Activated T-helper 1 cell treated with Interleukin-2 at 50 U/mL for 16 hours (primary cell): ENCODE measurements at regions not wholly inside any gene's neighbourhood (a gene's known extent, or its start where the extent isn't known, plus 50 kb on each side); places are given as distances from the start of the nearest gene placed in this dataset.

Experiments
- DNase-seq: peaks from one replicate; pipeline ENCODE4 v3.0.0-alpha.2; 2020; ENCODE audit warnings: low read depth

DNA sequence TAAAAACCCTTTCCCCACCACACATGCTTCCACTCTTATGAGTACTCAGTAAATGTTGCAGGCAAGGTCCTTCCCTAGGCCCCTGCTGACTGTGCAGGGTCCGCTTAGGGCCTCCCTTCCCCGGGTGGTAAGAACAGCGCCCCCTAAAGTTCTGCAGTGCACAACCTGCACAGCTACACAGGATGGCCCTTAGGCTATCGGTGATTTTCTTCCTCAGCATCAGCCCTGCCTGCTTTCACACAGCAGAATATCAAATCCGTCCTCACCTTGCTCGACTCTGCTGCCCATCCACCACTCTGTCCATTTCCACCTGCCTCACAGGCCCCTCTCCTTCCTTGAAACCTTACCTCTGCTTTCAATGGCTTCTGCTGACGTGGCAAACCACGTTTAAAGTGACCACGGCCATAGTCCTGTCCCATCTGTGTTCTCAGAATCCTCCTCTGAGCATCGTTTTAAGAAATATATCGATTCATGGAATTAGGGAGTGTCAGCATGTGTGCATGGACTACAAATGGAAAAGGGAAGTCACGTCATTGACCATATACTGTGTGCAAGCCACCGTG is 51.4 kb upstream of the TMEM132E start:
- no peak for DNase-seq

DNA sequence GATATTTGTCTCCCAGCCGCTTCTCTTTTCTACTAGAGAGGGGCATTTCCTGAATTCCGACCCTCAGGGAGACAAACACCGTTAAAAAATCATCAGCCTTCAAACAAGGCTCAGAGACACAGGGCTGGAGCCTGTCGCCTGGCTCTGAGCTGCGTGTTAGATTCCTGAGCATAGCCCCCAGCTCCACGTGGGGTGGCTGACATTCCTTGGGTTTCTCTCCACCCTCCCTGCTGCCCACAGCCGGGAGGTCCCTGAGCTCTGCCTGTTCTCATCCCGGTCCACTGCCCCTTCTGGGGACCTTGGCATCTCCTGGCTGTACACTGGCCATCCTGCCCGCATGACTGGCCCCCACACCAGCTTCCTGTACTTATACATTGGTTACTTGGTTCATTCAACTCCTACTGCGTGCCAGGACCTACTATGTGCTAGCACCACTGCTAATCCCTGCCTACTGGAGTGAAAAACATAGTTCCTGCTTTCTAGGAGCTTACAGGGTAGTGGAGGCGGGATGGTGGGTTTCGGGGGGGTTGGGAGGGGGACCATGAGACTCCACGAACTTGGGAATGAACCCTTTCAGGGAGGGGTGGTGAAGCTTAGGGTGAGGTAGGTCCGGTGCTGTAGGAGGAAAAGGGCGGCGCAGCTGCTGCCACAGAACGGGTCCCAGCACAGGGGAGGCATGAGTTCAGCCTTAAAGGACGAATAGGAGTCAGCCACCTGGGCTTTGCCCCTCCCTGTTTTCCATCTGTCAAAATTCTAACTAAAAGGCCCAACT is 52.1 kb upstream of the TMEM132E start:
- DNase-seq, result no peak

DNA sequence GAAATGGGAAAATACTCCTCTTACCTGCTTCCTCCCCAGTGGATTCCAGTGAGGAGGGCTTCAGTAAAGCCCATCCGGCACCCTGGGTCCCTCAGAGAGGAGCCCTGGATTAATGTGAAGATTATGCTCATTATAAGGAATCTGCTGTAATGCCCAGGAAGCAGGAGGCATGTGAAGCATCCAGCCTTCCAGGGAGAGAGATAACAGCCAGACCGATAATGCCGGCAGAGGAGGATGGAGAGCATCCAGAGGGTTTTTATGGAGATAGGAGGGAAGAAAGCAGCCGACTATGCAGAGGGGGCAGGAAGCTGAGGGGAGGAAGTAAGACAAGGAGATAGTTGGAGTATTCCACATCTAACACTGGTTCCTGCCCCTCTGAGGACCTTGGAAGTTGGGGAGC is 53.7 kb upstream of the TMEM132E start:
- DNase-seq, result no peak

DNA sequence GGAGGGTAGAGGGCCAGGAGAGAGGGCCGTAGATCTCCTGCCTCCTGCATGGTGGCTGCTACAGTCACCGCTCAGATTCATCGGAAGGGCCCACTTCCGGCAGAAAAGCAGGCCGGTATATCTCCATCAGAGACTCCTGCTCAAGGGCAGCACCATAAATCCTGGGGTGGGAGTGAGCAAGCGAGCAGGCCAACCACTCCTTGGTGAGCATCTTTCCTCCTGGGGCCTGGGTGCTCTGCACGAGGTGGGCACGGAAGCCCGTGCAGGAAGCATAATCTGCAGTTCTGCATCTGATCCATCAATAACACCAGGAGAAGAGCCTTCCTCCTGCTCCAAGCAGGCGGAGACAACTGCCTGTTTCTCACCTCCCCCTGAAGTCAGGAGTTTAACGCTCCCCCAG is 57.4 kb upstream of the TMEM132E start:
- DNase-seq, result no peak

DNA sequence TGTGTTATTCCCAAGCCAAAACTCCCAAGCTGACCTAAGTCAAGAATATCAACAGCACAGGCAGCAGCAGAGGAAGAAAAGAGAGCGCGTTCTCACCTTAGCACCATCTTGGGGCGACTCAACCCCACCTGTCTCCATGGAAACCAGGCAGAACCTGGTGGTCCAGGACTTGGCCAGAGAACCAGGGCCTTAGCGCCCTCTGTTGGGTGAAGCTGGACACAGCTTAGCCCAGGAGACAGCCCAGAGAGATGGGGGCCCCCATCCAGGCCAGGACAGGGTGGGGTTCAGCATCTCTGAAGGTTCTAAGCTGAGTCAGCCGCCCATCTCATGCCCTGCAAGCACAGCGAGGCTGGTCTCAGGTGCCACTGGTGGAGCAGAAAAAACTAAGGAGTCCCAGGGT is 60.1 kb upstream of the TMEM132E start:
- no peak for DNase-seq

DNA sequence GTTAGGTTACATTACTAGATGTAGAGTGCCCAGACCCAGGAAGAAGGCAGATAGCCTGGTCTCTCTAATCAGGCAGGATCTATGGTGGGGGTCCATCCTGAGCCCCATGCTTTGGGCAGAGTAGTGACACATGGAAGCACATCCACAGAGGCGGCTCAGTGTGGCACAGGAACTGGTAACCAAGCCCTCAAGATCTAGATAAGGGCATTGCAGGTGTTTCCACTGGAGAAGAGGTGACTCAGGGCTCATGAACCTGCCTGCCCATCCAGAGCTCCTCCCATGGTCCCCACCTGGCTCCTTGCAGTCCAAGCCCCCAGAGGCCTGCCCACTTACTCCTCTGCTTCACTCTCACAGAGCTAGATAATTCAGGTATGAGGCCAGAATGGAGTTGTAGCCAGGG is 62.0 kb upstream of the TMEM132E start:
- DNase-seq, result no peak

DNA sequence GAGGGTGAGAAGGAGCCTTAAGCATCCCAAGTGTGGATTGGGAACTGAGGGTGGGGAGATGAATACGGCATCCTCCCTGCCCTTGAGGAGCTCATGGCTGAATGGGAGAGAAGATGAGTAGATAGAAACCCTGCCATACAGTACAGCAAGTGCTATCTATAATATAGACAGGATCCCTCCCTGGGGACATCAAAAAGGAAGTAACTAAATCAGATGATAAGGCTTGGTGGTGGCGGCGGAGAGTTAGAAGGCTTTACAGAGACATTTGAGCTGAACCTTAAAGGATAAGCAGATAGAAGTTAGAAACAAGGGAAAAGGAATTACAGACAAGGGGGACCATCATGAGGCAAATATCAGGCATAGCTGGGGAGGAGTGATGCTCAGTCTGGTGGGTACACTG is 67.5 kb upstream of the TMEM132E start:
- no peak for DNase-seq

DNA sequence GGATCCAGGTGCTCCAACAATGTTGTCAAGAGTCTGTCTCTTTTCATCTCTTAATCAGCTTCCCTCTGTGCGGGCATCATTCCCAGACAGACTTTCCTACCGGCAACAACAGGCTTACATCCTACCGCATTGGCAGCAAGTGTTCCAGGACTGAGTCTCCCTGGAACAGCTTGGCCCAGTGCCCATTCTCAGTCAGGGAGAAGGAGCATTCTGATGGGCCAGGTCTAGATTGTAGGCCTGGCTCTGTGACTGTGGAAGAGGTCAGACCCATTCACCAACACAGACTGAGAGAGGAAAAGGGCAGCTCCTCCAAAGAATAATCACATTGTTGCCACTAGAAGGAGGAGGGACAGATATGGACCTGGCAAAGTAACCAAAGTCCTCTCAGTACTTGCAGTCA is 68.1 kb upstream of the TMEM132E start:
- DNase-seq, result no peak

DNA sequence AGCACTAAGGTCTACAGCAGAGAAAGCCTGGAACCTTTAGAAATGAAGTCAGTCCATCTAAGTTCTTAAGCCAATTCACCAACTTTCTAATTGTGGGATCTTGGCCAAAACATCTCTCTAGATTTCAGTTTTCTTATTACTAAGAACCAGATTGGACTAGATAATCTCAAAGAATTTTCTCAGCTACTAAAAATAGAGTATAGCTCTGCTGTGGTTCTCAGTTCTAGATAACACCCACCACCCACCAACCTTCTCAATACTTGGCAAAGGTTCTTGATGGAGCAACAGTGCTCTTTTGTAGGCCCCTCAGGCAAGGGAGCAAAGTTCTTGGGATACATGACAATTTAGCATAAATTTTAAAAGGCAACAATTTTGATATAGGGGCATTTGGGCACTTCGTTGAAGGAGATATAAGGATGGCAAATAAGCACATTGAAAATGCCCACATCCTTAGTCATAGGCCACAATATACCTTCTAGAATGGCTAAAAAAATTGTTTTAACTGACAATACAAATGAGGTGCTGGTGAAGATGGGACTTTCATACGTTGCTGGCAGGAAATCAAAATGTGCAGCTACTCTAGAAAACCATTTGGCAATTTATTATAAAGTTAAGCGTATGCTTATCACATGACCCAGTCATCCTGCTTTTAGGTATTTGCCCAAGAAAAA is 74.4 kb upstream of the TMEM132E start:
- DNase-seq, result no peak

DNA sequence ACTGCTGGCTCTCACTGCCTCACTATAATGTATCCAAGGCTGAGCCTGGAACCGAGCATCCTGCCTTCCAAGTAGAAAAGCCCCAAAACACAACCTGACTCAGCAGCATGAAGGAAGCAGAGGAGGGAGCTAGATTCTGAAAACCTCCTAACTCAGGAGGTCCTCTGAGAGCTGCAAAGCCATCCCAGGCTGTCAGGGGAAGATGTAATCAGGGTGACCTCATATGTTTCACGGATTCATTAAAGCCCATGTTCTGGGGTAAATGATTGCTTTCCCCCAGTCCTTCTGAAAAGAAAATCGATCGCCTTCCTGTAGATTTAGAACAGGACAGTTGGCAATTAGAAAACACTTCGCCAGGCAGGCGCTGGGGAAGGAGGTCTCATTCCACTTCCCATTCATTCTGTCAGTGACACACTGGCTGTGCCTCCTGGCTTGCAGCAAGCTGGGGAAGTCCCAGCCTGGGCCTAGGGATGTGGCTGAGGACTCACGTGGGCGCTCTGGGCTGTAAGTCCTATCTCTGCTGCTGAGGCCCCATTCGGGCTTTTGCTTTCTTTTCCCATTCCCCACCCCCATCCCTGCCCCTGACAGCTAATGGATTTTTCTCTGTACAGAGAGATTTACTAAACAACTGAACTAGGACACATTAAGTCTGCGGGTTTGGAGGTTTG is 75.7 kb upstream of the TMEM132E start:
- DNase-seq, result no peak

DNA sequence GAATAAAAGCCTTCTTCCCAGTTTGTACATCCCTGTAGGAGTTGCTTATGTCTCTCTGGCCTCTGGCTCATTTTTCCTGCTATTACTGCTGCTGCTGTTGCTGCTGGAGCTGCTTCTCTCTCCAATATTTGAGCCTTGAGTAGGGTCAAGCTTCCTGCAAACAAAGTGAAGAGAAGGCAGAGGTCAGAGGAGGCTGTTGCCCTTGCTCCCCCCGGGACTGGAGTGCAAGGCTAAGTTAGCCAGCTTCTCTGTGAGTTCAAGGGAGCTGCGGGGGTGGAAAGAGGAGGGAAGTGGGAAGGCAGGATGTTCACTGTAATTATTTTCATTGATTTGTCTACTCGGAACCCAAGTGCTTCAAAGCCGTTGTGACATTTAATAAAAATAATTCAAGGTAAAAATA is 77.0 kb upstream of the TMEM132E start:
- no peak for DNase-seq

DNA sequence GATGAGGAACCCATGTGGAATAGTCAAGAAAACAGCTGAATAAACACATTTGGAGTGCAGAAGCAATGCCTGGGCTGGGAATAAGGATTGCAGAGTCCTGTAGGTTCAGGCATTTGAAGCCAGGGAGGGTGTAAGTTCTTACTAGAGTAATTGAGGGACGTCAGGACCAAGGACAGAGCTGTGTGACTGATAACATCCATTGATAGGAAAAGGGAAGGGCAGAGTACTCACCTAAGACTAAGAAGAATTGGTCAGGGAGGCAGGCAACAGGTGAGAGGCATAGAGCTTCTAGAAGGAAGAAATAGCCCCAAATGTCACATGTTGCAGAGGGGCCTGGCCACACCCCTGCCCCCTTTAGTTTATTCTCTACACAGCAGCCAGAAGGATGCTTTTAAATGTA is 79.8 kb upstream of the TMEM132E start:
- DNase-seq, result no peak

DNA sequence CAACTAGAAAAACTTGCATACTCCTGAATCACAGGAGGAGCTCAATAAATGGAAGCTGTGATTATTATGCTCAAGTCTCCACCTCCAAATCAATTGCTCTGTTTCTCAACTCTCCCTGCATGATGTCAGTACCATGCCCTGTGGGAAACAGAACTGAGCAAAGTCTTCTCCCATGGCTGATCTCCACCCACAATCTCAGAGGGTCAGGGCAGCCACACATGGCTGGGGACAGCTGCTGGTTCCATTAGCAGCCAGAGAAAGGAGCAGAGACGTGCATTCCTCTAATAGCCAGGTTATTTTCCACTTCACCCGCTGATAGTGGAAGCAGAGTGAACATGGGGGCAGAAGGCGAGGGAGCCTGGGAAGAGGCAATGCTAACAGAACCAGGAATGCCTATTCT is 85.5 kb upstream of the TMEM132E start:
- no peak for DNase-seq

DNA sequence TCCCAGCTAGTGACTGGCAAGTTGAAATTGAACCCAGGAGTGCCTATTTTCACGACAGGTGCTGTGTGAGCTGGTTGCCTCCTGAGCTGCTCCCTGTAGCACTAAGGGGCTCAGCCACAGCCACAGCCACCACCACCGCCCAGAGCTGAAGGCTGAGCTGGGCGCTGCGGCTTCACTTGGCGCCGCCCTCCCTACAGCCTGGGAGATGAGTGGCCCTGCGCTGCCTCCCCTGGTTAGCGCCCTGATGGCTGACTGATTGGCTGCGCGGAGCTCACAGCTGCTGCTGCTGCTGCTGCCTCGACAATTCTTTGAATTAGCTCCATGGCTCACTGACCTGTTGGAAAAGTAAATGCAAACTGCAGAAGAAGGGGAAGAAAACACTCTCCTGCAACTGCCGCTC is 91.8 kb upstream of the TMEM132E start:
- DNase-seq, result no peak

DNA sequence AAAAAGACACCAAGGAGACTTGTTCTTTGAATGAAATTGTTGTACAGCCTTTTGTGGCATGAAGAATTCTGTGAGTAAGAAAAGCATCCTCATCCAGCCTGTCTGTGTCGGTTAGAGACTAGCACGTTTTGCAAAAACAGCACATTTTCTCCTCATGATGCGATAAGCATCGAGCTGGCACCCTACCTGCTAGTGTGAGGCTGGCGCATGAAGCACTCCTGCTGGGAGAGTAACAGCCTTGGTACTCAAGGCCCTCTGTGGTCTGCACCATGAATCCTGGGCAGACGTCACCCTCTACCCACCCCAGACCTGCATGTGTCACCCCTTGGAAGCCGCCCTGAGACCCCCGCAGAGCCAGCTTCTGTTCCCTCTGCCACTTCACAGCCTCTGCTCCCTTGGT is 92.6 kb upstream of the TMEM132E start:
- no peak for DNase-seq

DNA sequence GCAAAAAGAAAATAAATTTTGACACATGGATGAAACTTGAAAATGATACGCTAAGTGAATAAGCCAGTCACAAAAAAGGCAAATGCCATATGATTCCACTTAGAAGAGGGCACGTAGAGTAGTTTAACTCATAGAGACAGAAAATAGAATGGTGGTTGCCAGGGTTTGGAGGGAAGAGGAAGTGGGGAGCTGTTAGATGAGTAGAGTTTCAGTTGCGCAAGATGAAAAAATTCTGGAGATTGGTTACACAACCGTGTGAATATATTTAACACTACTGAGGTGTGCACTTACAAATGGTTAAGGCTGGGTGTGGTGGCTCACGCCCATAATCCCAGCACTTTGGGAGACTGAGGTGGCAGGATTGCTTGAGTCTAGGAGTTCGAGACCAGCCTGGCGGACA is 93.4 kb upstream of the TMEM132E start:
- DNase-seq, result no peak

DNA sequence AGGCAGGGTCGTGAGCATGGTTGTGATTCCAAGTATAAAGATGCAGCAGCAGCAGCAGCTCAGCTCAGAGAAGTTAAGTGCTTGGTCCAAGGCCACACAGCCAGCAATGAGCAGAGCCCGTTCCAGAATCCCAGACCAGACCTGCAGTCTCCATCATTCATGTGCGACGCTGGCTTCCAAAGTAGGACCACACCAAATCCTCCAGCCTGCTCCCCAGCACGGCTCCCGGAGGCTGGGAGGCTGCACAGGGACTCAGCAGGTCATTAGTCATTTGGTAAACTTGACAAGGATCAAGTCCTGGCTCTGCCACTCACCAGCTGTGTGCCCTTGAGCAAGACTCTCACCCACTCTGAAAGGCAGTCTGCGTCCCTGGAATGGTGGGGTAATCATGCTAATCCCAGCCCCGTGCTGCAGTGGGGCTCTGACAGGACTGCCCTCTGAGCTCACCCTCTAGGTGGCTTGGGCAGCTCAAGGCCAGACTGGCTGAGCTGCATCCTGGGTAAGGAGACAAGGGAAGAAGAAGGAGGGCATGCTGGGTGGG is 95.1 kb upstream of the TMEM132E start:
- DNase-seq, result no peak

DNA sequence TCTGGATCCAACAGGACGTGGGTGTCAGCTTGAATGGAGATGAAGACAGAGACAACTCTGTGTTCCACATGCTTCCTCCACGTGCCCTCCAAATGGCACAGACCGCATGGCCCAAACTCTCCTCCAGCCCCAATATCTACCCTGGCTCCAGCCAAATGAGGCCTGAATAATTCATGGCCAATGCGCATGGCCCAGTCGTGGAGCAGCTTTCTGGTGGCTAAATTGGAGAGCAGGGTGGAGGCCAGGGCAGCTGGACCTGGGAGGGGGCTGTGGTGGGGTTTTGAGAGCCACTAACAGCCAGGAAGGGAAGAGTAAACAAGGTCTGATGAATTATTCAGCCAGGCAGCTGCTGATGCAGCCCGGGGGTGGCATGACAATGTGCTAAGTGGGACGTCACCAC is 96.7 kb upstream of the TMEM132E start:
- DNase-seq, result no peak

DNA sequence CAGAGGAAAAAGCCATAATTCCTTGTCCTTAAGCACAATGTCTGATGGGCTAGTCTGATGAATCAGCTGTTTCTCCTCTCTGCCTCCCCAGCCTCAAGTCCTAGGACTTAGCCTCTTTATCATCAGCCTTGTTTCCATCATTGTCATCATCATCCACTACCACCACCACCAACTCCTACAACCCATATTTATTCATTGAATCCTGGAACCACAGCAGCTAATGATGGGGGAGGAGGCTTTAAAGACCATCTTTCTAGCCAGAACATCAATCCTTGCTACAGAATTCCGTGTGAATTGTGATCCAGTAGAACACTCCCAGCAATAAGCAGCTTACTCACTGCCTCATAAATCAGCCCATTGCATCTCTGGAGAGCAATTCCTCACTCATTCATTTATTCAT is 97.6 kb upstream of the TMEM132E start:
- no peak for DNase-seq

DNA sequence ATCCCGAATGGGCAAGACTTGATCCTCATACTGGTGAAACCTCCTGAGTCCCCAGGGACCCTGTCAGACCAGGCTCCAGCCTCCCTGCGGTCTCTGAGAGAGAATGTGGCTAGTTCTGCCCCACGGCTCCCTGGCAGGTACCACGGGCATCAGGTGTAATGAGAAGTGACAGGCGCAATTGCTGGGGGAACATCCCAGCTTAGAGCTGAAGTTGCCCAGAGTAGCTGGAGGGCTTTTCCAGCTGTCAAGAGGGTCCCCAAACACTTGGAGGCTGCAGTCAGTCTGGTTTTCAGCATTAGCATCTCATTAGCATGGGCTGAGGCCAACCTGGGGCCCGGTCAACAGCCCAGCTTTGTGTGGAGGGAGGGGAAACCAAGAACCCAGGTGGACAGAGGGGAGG is 100.0 kb upstream of the TMEM132E start:
- DNase-seq, result no peak

DNA sequence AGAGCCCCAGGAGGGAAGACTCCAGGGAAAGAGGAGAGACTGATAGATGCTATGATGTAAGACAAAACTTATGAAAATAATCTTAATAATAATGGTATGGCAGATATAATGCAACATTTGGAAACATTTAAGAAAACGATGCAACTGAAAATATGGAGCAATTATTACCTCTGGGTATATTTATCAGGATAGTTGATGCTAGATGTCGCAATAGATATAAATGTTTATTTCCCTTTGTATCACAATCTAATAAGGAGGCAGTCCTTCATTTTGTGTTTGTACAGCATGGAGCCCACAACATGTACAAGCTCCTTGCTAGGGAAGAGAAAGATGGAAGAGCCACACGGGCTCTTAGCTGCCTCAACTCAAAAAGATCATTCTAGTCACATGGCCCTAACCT is 101.1 kb upstream of the TMEM132E start:
- no peak for DNase-seq

DNA sequence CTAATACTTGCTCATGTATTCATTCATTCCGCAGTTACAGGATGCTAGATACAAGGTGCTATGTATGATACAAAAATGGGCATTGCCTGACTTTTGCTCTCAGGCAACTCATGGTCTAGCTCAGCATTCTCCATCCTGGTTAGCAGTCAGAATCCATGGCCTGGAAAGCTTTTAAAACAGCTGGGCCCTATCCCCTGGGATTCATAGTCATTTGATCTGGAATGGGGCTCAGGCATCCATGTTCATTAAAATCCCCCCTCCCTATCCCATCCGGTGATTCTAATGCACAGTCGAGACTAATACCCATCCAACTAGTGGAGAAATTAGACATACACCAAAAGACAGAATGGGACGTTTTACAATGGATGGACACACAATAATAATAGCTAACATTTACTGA is 104.1 kb upstream of the TMEM132E start:
- no peak for DNase-seq

DNA sequence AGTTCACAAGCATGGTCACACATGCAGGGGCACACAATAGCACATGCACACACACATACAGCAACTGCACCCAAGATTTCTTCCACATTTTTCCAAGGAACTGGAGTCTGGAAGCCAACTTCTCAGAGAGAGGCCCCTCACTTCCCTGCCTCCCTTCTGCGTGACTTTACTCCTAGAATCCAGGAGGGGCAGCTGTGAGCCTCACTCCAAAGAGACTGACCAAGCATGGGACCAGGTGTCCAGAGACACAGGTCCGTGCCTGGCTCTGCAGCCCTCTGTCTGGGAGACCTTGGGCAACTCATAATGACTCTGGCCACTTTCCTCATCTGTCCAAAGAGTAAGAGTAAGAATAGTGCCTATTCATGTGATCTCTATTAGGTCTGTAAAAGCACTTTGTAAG is 104.7 kb upstream of the TMEM132E start:
- no peak for DNase-seq
